ENCODE measurements at regions not wholly inside any gene's neighbourhood (a gene's known extent, or its start where the extent isn't known, plus 50 kb on each side); places are given as distances from the start of the nearest gene placed in this dataset.

GRCh38 chr10:10350050-10350449 lies 667.6 kb upstream of the CELF2 start:
- TF ChIP-seq CTCF (IDR thresholded peaks at IDR 0.05; ENCODE audit: low read depth, low read length, poor library complexity, severe bottlenecking) (no peak), EZH2phosphoT487 (IDR thresholded peaks at IDR 0.05; ENCODE audit: borderline replicate concordance, low read length) (no peak)

All from DOHH2 (cell line).